GM23338 (cell line): ENCODE measurements at regions not wholly inside any gene's neighbourhood (a gene's known extent, or its start where the extent isn't known, plus 50 kb on each side); places are given as distances from the start of the nearest gene placed in this dataset.

Experiments
- ATAC-seq: fragments of 200-7000 bp; cut with Tn5 transposase; 3 replicates; pipeline ENCODE4 v1.9.1; 2020
- DNase-seq: peaks from one replicate; pipeline ENCODE4 v3.0.0-alpha.2; 2015; ENCODE audit warnings: low spot score
- H2AFZ ChIP-seq: fragments of 200-600 bp; sonication (generic); 2 replicates; pipeline ENCODE4 v1.8.0; 2016; ENCODE audit warnings: antibody characterized with exemption, mild to moderate bottlenecking, moderate library complexity
- H3F3A ChIP-seq: fragments of 200-600 bp; sonication (generic); replicated peaks from 2 replicates; pipeline ENCODE4 v1.8.0; 2017; ENCODE audit warnings: antibody characterized with exemption, mixed run types, low read depth
- H3K27ac ChIP-seq: fragments of 200-600 bp; sonication (generic); 2 replicates; pipeline ENCODE4 v1.6.1; 2016; ENCODE audit warnings: low read depth
- H3K27me3 ChIP-seq: fragments of 200-600 bp; sonication (generic); 2 replicates; pipeline ENCODE4 v1.8.0; 2016; ENCODE audit warnings: mild to moderate bottlenecking, mixed run types, moderate library complexity; ENCODE audit not compliant: insufficient read depth
- H3K36me3 ChIP-seq: fragments of 200-600 bp; sonication (generic); 2 replicates; pipeline ENCODE4 v1.8.0; 2016; ENCODE audit warnings: mild to moderate bottlenecking; ENCODE audit not compliant: insufficient read depth
- H3K4me1 ChIP-seq: fragments of 200-600 bp; sonication (generic); 2 replicates; pipeline ENCODE4 v1.8.0; 2016; ENCODE audit warnings: mild to moderate bottlenecking, moderate library complexity; ENCODE audit not compliant: insufficient read depth
- H3K4me2 ChIP-seq: fragments of 200-600 bp; sonication (generic); 2 replicates; pipeline ENCODE4 v1.7.1; 2017; ENCODE audit warnings: mixed run types
- H3K4me3 ChIP-seq: fragments of 200-600 bp; sonication (generic); 2 replicates; pipeline ENCODE4 v1.6.1; 2016; ENCODE audit warnings: mixed run types
- H3K79me2 ChIP-seq: fragments of 200-600 bp; sonication (generic); replicated peaks from 2 replicates; pipeline ENCODE4 v1.8.0; 2017; ENCODE audit warnings: mild to moderate bottlenecking; ENCODE audit not compliant: insufficient read depth
- H3K9me2 ChIP-seq: fragments of 200-600 bp; sonication (generic); 2 replicates; pipeline ENCODE4 v1.8.0; 2017; ENCODE audit not compliant: insufficient read depth
- H4K20me1 ChIP-seq: fragments of 200-600 bp; sonication (generic); replicated peaks from 2 replicates; pipeline ENCODE4 v1.8.0; 2017; ENCODE audit warnings: mild to moderate bottlenecking; ENCODE audit not compliant: insufficient read depth
- H3K27ac Mint-ChIP-seq: 2 replicates; pipeline ENCODE4 v1.8.0; 2020; ENCODE audit warnings: inconsistent platforms, mild to moderate bottlenecking, moderate library complexity, mixed read lengths
- H3K27me3 Mint-ChIP-seq: 3 replicates; pipeline ENCODE4 v1.8.0; 2022; ENCODE audit warnings: low read depth, mild to moderate bottlenecking, moderate library complexity, mixed read lengths, inconsistent platforms; ENCODE audit not compliant: insufficient read depth, poor library complexity
- H3K36me3 Mint-ChIP-seq: 3 replicates; pipeline ENCODE4 v1.8.0; 2021; ENCODE audit warnings: low read depth, mild to moderate bottlenecking, inconsistent platforms, moderate library complexity, mixed read lengths
- H3K4me1 Mint-ChIP-seq: 3 replicates; pipeline ENCODE4 v1.8.0; 2020; ENCODE audit warnings: mild to moderate bottlenecking, inconsistent platforms, mixed read lengths
- H3K4me3 Mint-ChIP-seq: 3 replicates; pipeline ENCODE4 v1.8.0; 2021; ENCODE audit warnings: moderate library complexity, mild to moderate bottlenecking, inconsistent platforms, mixed read lengths
- H3K9me3 Mint-ChIP-seq: 3 replicates; pipeline ENCODE4 v1.8.0; 2020; ENCODE audit warnings: moderate library complexity, mild to moderate bottlenecking, inconsistent platforms, mixed read lengths
- CREB1 ChIP-seq: fragments of 250-450 bp; sonication (Bioruptor Pico); IDR thresholded peaks from 2 replicates; pipeline ENCODE4 v1.5.0; 2020; ENCODE audit warnings: low read depth, mild to moderate bottlenecking, moderate library complexity
- CTCF ChIP-seq, 2 experiments: fragments of 200-600 bp in 1 of 2; sonication (generic) in 1 of 2; conservative IDR thresholded peaks; 2 replicates each; pipeline versions ENCODE4 v1.5.1 to v1.6.1; 2016 to 2017; ENCODE audit warnings: antibody characterized with exemption in 2 of 2, low read depth in 2 of 2, mild to moderate bottlenecking in 2 of 2, moderate library complexity in 1 of 2
- EZH2 ChIP-seq: fragments of 200-600 bp; sonication (generic); IDR thresholded peaks from one replicate; pipeline ENCODE4 v1.8.0; 2017; ENCODE audit warnings: antibody characterized with exemption, mild to moderate bottlenecking, low read depth; ENCODE audit not compliant: unreplicated experiment
- EZH2phosphoT487 ChIP-seq: fragments of 200-600 bp; sonication (generic); IDR thresholded peaks from one replicate; pipeline ENCODE4 v1.8.1; 2018; ENCODE audit warnings: antibody characterized with exemption; ENCODE audit not compliant: unreplicated experiment
- JUNB ChIP-seq: IDR thresholded peaks from one replicate; pipeline ENCODE4 v1.6.1; 2016; ENCODE audit warnings: antibody characterized with exemption; ENCODE audit not compliant: unreplicated experiment
- NANOG ChIP-seq: IDR thresholded peaks from 2 replicates; pipeline ENCODE4 v1.6.1; 2016; ENCODE audit warnings: antibody characterized with exemption, borderline replicate concordance
- POLR2AphosphoS5 ChIP-seq: IDR thresholded peaks from 2 replicates; pipeline ENCODE4 v1.6.1; 2016; ENCODE audit warnings: antibody characterized with exemption, low read depth
- STAT1 ChIP-seq: IDR thresholded peaks from one replicate; pipeline ENCODE4 v1.6.1; 2016; ENCODE audit warnings: antibody characterized with exemption; ENCODE audit not compliant: unreplicated experiment
- ZNF114 ChIP-seq: fragments of 250-450 bp; sonication (Bioruptor Pico); IDR thresholded peaks from 2 replicates; pipeline ENCODE4 v1.5.0; 2020; ENCODE audit warnings: mild to moderate bottlenecking, moderate library complexity
- ZNF331 ChIP-seq: fragments of 250-450 bp; sonication (Bioruptor Pico); IDR thresholded peaks from 2 replicates; pipeline ENCODE4 v1.5.0; 2020; ENCODE audit warnings: low read depth, mild to moderate bottlenecking, moderate library complexity
- ZNF462 ChIP-seq: fragments of 250-450 bp; sonication (Bioruptor Pico); IDR thresholded peaks from 2 replicates; pipeline ENCODE4 v1.5.0; 2020; ENCODE audit warnings: mild to moderate bottlenecking, moderate library complexity
- TF ChIP-seq, protein P1 (sequence below): IDR thresholded peaks from 2 replicates; pipeline ENCODE4 v1.6.1; 2016; ENCODE audit warnings: antibody characterized with exemption
- TF ChIP-seq, protein P2 (sequence below): IDR thresholded peaks from one replicate; pipeline ENCODE4 v1.6.1; 2018; ENCODE audit warnings: antibody characterized with exemption; ENCODE audit not compliant: unreplicated experiment

- Histone ChIP-seq H3K4me1 (no peaks in the 10 kb centered on the region), H3K9me2 (no peaks in the 10 kb centered on the region), H4K20me1 (no peaks in the 10 kb centered on the region), H3K79me2 (no peaks in the 10 kb centered on the region), H2AFZ (no peak overlapping the region), H3K4me3 (no peak overlapping the region), H3K36me3 (no peaks in the 10 kb centered on the region), H3K4me2 (no peak overlapping the region), H3K27me3 (no peaks in the 10 kb centered on the region), H3F3A (no peaks in the 10 kb centered on the region), H3K27ac (no peak overlapping the region)
- Mint-ChIP-seq H3K4me3 (no peak overlapping the region), H3K4me1 (no peaks in the 10 kb centered on the region), H3K27me3 (no peaks in the 10 kb centered on the region), H3K27ac (no peak overlapping the region), H3K36me3 (no peaks in the 10 kb centered on the region), H3K9me3 (peaks cover 12% of the 10 kb centered on the region)
- no peak for DNase-seq
- TF ChIP-seq, protein P1, sequence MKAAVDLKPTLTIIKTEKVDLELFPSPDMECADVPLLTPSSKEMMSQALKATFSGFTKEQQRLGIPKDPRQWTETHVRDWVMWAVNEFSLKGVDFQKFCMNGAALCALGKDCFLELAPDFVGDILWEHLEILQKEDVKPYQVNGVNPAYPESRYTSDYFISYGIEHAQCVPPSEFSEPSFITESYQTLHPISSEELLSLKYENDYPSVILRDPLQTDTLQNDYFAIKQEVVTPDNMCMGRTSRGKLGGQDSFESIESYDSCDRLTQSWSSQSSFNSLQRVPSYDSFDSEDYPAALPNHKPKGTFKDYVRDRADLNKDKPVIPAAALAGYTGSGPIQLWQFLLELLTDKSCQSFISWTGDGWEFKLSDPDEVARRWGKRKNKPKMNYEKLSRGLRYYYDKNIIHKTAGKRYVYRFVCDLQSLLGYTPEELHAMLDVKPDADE, result no peak
- TF ChIP-seq CREB1 (CRISPR knock-in tag), result no peak
- TF ChIP-seq ZNF114, result no peak
- no peak for TF ChIP-seq STAT1
- no peak for TF ChIP-seq EZH2phosphoT487
- no peak for TF ChIP-seq NANOG
- TF ChIP-seq ZNF331 (CRISPR knock-in tag), result no peak
- TF ChIP-seq, protein P2, sequence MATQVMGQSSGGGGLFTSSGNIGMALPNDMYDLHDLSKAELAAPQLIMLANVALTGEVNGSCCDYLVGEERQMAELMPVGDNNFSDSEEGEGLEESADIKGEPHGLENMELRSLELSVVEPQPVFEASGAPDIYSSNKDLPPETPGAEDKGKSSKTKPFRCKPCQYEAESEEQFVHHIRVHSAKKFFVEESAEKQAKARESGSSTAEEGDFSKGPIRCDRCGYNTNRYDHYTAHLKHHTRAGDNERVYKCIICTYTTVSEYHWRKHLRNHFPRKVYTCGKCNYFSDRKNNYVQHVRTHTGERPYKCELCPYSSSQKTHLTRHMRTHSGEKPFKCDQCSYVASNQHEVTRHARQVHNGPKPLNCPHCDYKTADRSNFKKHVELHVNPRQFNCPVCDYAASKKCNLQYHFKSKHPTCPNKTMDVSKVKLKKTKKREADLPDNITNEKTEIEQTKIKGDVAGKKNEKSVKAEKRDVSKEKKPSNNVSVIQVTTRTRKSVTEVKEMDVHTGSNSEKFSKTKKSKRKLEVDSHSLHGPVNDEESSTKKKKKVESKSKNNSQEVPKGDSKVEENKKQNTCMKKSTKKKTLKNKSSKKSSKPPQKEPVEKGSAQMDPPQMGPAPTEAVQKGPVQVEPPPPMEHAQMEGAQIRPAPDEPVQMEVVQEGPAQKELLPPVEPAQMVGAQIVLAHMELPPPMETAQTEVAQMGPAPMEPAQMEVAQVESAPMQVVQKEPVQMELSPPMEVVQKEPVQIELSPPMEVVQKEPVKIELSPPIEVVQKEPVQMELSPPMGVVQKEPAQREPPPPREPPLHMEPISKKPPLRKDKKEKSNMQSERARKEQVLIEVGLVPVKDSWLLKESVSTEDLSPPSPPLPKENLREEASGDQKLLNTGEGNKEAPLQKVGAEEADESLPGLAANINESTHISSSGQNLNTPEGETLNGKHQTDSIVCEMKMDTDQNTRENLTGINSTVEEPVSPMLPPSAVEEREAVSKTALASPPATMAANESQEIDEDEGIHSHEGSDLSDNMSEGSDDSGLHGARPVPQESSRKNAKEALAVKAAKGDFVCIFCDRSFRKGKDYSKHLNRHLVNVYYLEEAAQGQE, result no peak
- TF ChIP-seq EZH2, result no peak
- TF ChIP-seq JUNB, result no peak
- no peak for TF ChIP-seq ZNF462 (CRISPR knock-in tag)
- no peak for TF ChIP-seq CTCF (conservative IDR thresholded peaks at IDR 0.05; ENCODE audit: low read depth in 2 of 2)
- no peak for TF ChIP-seq POLR2AphosphoS5
- ATAC-seq, result no peak
Measured at GRCh38 chr20:48106428-48106827, 321.1 kb upstream of the SULF2 start.
